Loucy (cell line): ENCODE measurements at regions not wholly inside any gene's neighbourhood (a gene's known extent, or its start where the extent isn't known, plus 50 kb on each side); places are given as distances from the start of the nearest gene placed in this dataset.

Experiments
- H2AFZ ChIP-seq: fragments of 200-600 bp; sonication (generic); 2 replicates; pipeline ENCODE4 v1.6.0; 2016; ENCODE audit warnings: antibody characterized with exemption, mild to moderate bottlenecking, low read length, moderate library complexity
- H3F3A ChIP-seq: fragments of 200-600 bp; 2 replicates; pipeline ENCODE4 v1.6.0; 2016; ENCODE audit warnings: antibody characterized with exemption, low read depth, mild to moderate bottlenecking
- H3K27me3 ChIP-seq: fragments of 200-600 bp; sonication (generic); 2 replicates; pipeline ENCODE4 v1.6.1; 2014; ENCODE audit warnings: low read length, mild to moderate bottlenecking; ENCODE audit not compliant: insufficient read depth, poor library complexity, severe bottlenecking
- H3K36me3 ChIP-seq: fragments of 200-600 bp; sonication (generic); 2 replicates; pipeline ENCODE4 v1.6.1; 2016; ENCODE audit warnings: low read length; ENCODE audit not compliant: insufficient read depth
- H3K4me1 ChIP-seq: fragments of 200-600 bp; sonication (generic); 2 replicates; pipeline ENCODE4 v1.5.1; 2014; ENCODE audit warnings: low read length, mild to moderate bottlenecking; ENCODE audit not compliant: insufficient read depth, poor library complexity, severe bottlenecking
- H3K4me2 ChIP-seq: fragments of 200-600 bp; sonication (generic); 2 replicates; pipeline ENCODE4 v1.6.0; 2014; ENCODE audit warnings: antibody characterized with exemption, low read length, low read depth, mild to moderate bottlenecking; ENCODE audit not compliant: poor library complexity, severe bottlenecking
- H3K4me3 ChIP-seq: fragments of 200-600 bp; sonication (generic); 2 replicates; pipeline ENCODE4 v1.5.1; 2014; ENCODE audit warnings: low read length, mild to moderate bottlenecking, mixed read lengths; ENCODE audit not compliant: poor library complexity, severe bottlenecking
- H3K79me2 ChIP-seq: fragments of 200-600 bp; sonication (generic); 2 replicates; pipeline ENCODE4 v1.6.1; 2014; ENCODE audit warnings: low read length; ENCODE audit not compliant: insufficient read depth
- H3K9ac ChIP-seq: fragments of 200-600 bp; sonication (generic); 2 replicates; pipeline ENCODE4 v1.6.0; 2014; ENCODE audit warnings: mild to moderate bottlenecking, low read depth, low read length, moderate library complexity; ENCODE audit not compliant: poor library complexity, severe bottlenecking
- H3K9me2 ChIP-seq: fragments of 200-600 bp; sonication (generic); replicated peaks from 2 replicates; pipeline ENCODE4 v1.6.1; 2016; ENCODE audit warnings: low read depth, low read length, mixed read lengths
- H3K9me3 ChIP-seq: fragments of 200-600 bp; sonication (generic); 2 replicates; pipeline ENCODE4 v1.6.1; 2014; ENCODE audit warnings: mild to moderate bottlenecking, antibody characterized with exemption, low read length, low read depth; ENCODE audit not compliant: insufficient read depth
- H4K20me1 ChIP-seq: fragments of 200-600 bp; sonication (generic); 2 replicates; pipeline ENCODE4 v1.6.0; 2014; ENCODE audit warnings: antibody characterized with exemption, low read length, mild to moderate bottlenecking; ENCODE audit not compliant: insufficient read depth, poor library complexity, severe bottlenecking
- EZH2phosphoT487 ChIP-seq: fragments of 200-600 bp; IDR thresholded peaks from 2 replicates; pipeline ENCODE4 v1.6.1; 2018; ENCODE audit warnings: antibody characterized with exemption, mild to moderate bottlenecking, moderate library complexity, borderline replicate concordance
- TF ChIP-seq, protein P1 (sequence below): fragments of 200-600 bp; sonication (generic); conservative IDR thresholded peaks from 2 replicates; pipeline ENCODE4 v1.5.1; 2014; ENCODE audit warnings: mild to moderate bottlenecking, antibody characterized with exemption, low read length

DNA sequence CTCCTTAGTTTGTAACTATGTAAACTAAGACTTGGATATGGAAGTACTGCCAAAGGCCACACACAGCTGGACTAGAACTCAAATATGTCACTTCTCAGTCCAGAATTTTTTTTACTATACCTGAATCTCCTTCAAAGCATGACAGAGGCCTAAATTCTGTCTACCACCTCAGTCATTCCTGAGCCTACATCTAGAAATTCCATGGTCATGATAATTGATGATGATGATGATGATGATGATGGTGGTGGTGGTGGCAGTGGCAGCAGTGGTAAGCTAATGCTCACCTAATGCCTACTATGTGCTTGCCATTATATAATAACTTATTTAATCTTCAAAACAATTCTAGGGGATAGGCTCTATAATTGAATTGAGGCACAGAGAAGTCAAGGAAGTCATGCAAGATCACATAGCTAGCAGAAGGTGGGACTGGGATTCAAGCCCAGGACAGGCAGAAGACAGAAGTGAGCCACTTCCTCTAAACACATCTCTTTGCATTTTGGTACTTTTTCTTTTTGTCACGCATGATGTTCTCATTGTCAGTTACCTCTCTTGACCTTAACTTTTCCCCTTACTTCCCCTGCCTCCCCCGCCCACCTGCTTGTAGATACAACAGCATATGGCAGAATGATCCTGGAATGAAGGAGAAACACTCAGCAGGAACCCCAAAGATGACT lies 539.3 kb downstream of the TNS1 start:
- Histone ChIP-seq H4K20me1 (no peaks in the 10 kb centered on the region), H2AFZ (no peak overlapping the region), H3K9me2 (no peaks in the 10 kb centered on the region), H3F3A (no peaks in the 10 kb centered on the region), H3K9me3 (no peaks in the 10 kb centered on the region), H3K4me2 (no peak overlapping the region), H3K4me3 (no peak overlapping the region), H3K4me1 (no peaks in the 10 kb centered on the region), H3K36me3 (no peaks in the 10 kb centered on the region), H3K27me3 (no peaks in the 10 kb centered on the region), H3K79me2 (no peaks in the 10 kb centered on the region), H3K9ac (no peak overlapping the region)
- TF ChIP-seq EZH2phosphoT487 = no peak
- TF ChIP-seq, protein P1, sequence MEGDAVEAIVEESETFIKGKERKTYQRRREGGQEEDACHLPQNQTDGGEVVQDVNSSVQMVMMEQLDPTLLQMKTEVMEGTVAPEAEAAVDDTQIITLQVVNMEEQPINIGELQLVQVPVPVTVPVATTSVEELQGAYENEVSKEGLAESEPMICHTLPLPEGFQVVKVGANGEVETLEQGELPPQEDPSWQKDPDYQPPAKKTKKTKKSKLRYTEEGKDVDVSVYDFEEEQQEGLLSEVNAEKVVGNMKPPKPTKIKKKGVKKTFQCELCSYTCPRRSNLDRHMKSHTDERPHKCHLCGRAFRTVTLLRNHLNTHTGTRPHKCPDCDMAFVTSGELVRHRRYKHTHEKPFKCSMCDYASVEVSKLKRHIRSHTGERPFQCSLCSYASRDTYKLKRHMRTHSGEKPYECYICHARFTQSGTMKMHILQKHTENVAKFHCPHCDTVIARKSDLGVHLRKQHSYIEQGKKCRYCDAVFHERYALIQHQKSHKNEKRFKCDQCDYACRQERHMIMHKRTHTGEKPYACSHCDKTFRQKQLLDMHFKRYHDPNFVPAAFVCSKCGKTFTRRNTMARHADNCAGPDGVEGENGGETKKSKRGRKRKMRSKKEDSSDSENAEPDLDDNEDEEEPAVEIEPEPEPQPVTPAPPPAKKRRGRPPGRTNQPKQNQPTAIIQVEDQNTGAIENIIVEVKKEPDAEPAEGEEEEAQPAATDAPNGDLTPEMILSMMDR = no peak

DNA sequence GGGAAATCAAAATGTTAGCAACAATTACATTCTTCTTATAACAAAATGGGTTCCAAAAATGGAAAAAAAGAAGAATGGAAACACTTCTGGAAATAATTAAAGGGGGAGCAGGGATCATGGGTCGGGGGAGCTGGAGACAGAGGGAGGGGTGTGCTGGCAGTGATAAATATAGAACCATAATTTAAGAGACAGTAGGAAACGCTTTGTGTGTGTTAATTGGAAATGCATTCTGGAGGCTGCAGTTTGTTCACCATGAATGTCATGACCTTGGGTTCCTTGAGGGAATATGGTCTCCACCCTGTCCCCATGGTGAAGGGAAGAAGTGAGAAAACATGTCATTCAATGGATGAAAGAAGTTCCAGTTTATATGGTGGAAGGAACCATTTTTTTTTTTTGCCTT lies 540.7 kb downstream of the TNS1 start:
- Histone ChIP-seq H3F3A (no peaks in the 10 kb centered on the region), H3K4me1 (no peaks in the 10 kb centered on the region), H3K9me2 (no peaks in the 10 kb centered on the region), H3K9ac (no peak overlapping the region), H4K20me1 (no peaks in the 10 kb centered on the region), H3K4me3 (no peak overlapping the region), H2AFZ (no peak overlapping the region), H3K79me2 (no peaks in the 10 kb centered on the region), H3K27me3 (no peaks in the 10 kb centered on the region), H3K4me2 (no peak overlapping the region), H3K36me3 (no peaks in the 10 kb centered on the region), H3K9me3 (no peaks in the 10 kb centered on the region)
- TF ChIP-seq, protein P1 = no peak
- TF ChIP-seq EZH2phosphoT487 = no peak

GRCh38 chr2:217461674-217462073 lies 541.1 kb downstream of the TNS1 start:
- Histone ChIP-seq H3F3A (no peaks in the 10 kb centered on the region), H3K4me1 (no peaks in the 10 kb centered on the region), H4K20me1 (no peaks in the 10 kb centered on the region), H3K27me3 (no peaks in the 10 kb centered on the region), H3K79me2 (no peaks in the 10 kb centered on the region), H2AFZ (no peak overlapping the region), H3K4me2 (no peak overlapping the region), H3K4me3 (no peak overlapping the region), H3K9me3 (no peaks in the 10 kb centered on the region), H3K9me2 (no peaks in the 10 kb centered on the region), H3K36me3 (no peaks in the 10 kb centered on the region), H3K9ac (no peak overlapping the region)
- TF ChIP-seq, protein P1 = no peak
- TF ChIP-seq EZH2phosphoT487 = no peak
